Loucy (cell line): ENCODE measurements at regions not wholly inside any gene's neighbourhood (a gene's known extent, or its start where the extent isn't known, plus 50 kb on each side); places are given as distances from the start of the nearest gene placed in this dataset.

Experiments used
- CTCF ChIP-seq: fragments of 200-600 bp; sonication (generic); conservative IDR thresholded peaks from 2 replicates; pipeline ENCODE4 v1.5.1; 2014; ENCODE audit warnings: mild to moderate bottlenecking, antibody characterized with exemption, low read length
- EZH2phosphoT487 ChIP-seq: fragments of 200-600 bp; IDR thresholded peaks from 2 replicates; pipeline ENCODE4 v1.6.1; 2018; ENCODE audit warnings: antibody characterized with exemption, mild to moderate bottlenecking, moderate library complexity, borderline replicate concordance

DNA sequence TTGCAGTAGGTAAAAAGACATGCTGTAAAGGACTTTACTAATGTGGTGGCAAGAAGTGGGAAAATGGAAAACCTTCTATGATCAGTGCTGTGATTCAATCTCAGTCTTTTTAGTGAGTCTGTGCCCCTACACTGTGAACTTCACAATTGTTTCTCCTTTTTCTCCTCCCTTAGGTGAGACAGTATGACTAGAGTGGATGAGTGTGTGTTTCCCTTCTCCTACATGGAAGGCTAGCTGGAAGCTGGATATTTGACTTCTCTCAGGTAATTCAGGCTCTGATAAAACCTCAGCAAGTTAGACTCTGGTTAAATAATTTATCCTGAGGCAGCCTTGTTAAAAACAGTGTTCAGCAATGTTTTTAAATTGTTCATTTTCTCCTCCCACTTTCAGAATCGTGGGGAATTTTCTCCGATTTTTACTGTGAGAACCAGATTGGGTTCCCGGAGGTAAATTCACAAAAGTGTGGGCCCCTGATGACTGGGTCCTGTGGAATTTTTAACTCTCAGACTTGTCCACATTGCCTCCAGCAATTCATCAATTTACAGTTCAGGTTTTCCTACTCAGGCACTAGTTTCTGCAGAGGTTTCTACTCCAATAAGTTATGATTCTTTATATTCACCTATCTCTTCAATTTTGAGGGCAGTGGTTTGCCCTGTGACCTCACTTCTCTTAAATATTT lies 149.1 kb upstream of the PIK3R1 start:
- TF ChIP-seq CTCF (no peak), EZH2phosphoT487 (no peak)
